ENCODE measurements at regions not wholly inside any gene's neighbourhood (a gene's known extent, or its start where the extent isn't known, plus 50 kb on each side); places are given as distances from the start of the nearest gene placed in this dataset.

DNA sequence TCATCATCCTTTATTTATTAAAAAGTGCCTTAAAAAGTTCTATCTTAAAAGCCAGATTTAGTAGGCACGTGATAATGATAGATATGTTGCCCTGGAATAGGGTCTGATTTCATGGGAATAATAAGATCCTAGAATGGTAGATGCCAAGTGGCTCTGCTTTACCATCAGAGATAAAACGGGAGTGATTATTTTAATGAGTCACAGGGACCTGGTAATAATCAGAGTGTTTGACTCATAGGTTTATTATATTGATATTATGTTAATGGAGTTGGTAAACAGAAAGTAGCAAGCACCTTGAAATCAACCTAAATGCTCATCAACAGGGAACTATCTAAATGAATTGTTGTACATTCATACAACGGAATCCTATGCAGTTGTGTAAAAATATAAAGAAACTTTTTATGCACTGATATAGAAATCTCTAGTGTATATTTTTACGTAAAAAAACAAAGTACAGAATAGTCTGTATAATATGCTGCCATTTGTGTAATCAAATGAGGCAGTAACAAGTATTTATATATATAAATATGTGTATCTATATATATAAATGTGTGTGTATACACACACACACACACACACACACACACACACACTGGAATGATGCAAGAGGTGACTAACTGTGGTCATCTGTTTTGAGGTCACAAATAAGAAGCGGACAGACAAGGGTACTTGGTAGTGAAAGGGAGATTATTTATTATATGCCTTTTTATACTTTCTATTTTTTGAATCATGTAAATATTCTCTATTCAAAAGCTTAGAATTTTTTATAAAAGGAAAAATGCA is 78.6 kb upstream of the DYNC1I1 start:
- DNase-seq (ENCODE audit: extremely low read depth, low read depth), result no peak
- H3K4me3 ChIP-seq (replicated peaks; ENCODE audit: low read depth, low read length), result no peak overlapping the region
- TF ChIP-seq, protein P1, sequence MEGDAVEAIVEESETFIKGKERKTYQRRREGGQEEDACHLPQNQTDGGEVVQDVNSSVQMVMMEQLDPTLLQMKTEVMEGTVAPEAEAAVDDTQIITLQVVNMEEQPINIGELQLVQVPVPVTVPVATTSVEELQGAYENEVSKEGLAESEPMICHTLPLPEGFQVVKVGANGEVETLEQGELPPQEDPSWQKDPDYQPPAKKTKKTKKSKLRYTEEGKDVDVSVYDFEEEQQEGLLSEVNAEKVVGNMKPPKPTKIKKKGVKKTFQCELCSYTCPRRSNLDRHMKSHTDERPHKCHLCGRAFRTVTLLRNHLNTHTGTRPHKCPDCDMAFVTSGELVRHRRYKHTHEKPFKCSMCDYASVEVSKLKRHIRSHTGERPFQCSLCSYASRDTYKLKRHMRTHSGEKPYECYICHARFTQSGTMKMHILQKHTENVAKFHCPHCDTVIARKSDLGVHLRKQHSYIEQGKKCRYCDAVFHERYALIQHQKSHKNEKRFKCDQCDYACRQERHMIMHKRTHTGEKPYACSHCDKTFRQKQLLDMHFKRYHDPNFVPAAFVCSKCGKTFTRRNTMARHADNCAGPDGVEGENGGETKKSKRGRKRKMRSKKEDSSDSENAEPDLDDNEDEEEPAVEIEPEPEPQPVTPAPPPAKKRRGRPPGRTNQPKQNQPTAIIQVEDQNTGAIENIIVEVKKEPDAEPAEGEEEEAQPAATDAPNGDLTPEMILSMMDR (IDR thresholded peaks at IDR 0.05; ENCODE audit: low read depth, low read length, missing control alignments), result no peak

DNA sequence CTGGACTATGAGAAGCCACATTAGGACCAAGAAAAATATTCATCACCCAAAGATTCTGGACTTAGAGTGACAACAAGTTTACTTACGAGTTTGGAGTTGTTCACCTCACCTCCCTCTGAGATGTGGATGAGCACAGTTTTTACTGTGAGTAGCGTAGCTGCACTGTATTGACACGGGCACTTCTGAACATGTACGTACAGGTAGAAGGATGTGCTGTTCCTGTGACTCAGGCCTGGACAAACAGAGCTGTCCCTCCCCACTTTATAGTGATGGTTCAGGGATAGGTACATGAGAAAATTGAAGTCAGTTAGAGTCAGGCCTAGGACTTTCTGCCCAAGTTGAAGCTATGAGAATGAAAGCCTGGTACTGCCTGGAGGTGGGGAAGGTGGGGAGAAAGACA is 80.9 kb upstream of the DYNC1I1 start:
- no peak overlapping the region for H3K4me3 ChIP-seq (replicated peaks; ENCODE audit: low read depth, low read length)
- DNase-seq (ENCODE audit: extremely low read depth, low read depth), result no peak
- TF ChIP-seq, protein P1 (IDR thresholded peaks at IDR 0.05; ENCODE audit: low read depth, low read length, missing control alignments), result no peak

DNA sequence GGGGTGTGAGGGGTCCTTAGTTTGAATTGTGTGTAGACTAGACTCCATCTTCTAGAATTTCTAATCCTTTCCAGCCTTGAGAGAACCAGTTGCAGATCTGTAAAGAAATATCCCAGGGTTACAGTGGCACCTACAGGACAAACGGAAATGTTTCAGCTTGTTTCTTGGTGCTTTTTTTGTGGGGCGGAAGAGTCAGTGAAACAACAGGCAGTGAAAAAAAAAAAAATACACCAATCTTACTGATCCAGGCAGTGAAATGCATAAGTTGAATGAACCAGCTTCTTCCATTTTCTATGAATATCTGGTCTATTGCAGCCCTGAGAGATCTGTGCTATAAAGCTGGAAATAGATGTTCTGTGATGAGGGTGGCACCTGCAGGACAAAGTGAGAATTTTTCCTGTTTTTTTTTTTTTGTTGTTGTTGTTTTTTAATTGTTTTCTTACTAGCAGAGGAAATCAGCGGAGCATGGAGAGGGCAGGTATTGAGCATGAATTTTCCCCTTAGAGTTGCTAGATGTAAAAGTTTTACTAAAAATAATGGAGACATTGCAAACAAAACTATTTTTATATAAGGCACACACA is 81.9 kb upstream of the DYNC1I1 start:
- DNase-seq (ENCODE audit: extremely low read depth, low read depth), result no peak
- no peak overlapping the region for H3K4me3 ChIP-seq (replicated peaks; ENCODE audit: low read depth, low read length)
- TF ChIP-seq, protein P1 (IDR thresholded peaks at IDR 0.05; ENCODE audit: low read depth, low read length, missing control alignments), result peak; percentile 23

DNA sequence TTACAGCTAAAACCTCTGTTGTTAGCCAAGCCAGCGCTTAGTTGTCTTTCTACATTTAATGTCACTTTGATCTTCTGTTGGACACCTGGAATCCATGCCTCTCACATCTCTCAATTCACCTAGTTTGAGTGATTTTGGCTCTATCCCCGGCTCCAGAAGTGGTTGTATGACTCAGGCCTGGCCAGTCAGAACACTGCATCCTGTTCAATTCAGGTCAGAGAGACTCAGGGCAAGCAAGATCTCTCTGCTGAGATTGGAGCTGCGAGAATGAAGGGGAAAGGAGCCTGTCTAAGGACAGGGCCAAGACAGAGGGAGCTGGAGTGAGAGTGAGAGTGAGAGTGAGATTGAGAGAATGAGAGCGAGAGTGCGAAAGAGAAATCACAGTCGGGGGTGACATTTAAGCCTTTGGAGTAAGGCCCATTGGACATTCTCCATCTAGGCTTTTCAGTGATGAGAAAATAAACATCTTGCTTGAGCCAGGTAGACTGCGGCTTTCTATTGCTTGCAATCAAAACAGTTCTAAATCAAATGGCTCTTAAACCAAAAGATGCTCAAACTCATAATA is 83.3 kb upstream of the DYNC1I1 start:
- DNase-seq (ENCODE audit: extremely low read depth, low read depth), result no peak
- TF ChIP-seq, protein P1 (IDR thresholded peaks at IDR 0.05; ENCODE audit: low read depth, low read length, missing control alignments), result no peak
- H3K4me3 ChIP-seq (replicated peaks; ENCODE audit: low read depth, low read length), result no peak overlapping the region

DNA sequence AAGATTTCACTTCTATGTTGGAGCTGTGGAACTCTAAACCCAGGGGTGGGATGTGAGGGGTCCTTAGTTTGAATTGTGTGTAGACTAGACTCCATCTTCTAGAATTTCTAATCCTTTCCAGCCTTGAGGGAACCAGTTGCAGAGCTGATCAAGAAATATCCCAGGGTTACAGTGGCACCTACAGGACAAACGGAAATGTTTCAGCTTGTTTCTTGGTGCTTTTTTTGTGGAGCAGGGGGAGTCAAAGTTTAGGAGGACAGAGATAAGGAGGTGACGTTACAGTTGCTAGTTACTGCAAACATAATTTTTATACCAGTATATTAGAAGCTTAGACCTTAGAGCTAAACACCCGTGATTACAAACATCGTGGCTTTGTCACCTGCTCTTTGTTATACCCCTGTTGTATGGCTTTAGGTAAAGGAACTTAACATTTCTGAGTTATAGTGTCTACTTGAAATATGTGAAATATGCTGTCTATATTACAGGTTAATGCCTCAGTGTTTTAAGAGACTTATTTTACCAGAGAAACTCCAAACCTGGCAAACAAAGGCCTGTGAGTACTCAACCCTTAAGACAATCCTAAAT is 84.5 kb upstream of the DYNC1I1 start:
- TF ChIP-seq, protein P1 (IDR thresholded peaks at IDR 0.05; ENCODE audit: low read depth, low read length, missing control alignments), result peak; percentile 22
- no peak for DNase-seq (ENCODE audit: extremely low read depth, low read depth)
- no peak overlapping the region for H3K4me3 ChIP-seq (replicated peaks; ENCODE audit: low read depth, low read length)

DNA sequence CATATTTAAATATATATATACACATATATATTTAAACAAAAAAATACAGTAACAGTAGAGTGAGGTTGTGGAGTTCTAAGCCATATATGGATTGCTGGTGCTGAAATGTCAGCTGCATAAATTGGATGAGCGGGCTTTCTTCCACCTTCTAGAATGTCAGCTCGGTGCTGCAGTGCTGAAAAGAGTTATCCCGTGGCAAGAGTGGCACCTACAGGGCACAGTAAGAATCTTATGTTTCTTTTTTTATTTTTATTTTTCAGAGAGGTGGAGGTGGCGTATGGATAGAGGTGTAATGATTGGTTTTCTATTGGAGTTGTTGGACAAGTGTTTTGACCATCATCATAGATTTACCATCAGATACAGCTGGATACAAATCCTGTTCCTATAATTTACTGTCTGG is 86.2 kb upstream of the DYNC1I1 start:
- DNase-seq (ENCODE audit: extremely low read depth, low read depth), result no peak
- TF ChIP-seq, protein P1 (IDR thresholded peaks at IDR 0.05; ENCODE audit: low read depth, low read length, missing control alignments), result peak; percentile 20
- H3K4me3 ChIP-seq (replicated peaks; ENCODE audit: low read depth, low read length), result no peak overlapping the region
